HG03575 (cell line): ENCODE measurements at regions not wholly inside any gene's neighbourhood (a gene's known extent, or its start where the extent isn't known, plus 50 kb on each side); places are given as distances from the start of the nearest gene placed in this dataset.

Experiments used
- ATAC-seq: cut with Tn5 transposase; IDR thresholded peaks from one replicate; pipeline ENCODE4 v1.9.1; 2021; ENCODE audit not compliant: unreplicated experiment, insufficient number of reproducible peaks, low FRiP score; ENCODE audit errors: extremely low read depth

DNA sequence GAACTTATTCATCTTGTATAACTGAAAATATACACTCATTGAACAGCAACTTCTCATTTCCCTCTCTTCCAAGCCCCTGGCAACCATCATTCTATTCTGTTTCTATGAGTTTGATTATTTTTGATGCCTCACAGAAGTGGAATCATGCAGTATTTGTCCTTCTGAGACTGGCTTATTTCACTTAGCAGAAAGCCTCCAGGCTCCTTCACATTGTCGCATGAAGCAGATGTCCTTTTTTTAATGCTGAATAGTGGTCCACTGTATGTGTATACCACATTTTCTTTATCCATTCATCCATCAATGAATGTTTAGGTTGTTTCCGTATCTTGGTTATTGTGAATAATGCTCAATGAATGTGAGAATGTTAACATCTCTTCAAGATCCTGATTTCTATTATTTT, 238.2 kb upstream of the KLF14 start:
- no peak for ATAC-seq

DNA sequence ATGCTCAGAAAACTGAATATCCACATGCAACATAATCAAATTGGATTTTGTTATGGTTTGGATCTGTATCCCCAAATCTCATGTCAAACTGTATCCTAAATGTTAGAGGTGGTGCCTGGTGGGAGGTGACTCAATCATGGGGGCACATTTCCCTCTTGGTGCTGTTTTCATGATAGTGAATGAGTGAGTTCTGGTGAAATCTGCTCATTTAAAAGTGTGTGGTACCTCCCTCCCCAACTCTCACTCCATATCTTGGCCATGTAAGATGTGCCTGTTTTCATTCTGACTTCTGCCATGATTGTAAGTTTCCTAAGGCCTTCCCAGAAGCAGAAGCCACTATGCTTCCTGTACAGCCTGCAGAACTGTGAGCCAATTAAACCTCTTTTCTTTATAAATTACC, 239.6 kb upstream of the KLF14 start:
- no peak for ATAC-seq

DNA sequence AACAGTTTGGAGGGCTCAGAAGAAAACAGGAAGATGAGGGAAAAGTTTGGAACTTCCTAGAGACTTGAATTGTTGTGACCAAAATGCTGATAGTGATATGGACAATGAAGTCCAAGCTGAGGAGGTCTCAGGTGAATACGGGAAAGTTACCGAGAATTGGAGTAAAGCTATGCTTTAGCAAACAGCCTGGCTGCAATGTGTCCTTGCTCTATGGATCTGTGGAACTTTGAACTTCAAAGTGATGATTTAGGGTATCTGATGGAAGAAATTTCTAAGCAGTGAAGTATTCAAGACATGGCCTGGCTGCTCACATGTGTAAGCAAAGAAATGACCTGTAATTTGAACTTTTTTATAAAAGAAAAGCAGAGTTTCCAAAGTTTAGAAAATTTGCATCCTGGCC, 240.2 kb upstream of the KLF14 start:
- ATAC-seq = no peak

DNA sequence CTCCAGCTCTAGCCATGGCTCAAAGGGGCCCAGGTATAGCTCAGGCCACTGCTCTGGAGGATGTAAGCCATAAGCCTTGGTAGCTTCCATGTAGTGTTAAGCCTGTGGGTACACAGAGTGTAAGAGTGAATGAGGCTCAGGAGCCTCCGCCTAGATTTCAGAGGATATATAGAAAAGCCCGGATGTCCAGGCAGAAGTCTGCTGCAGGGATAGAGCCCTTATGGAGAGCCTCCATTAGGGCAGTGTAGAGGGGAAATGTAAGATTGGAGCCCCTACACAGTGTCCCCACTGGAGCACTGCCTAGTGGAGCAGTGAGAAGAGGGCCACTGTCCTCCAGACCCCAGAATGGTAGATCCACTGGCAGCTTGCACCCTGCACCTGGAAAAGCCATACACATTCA, 240.8 kb upstream of the KLF14 start:
- ATAC-seq = no peak

DNA sequence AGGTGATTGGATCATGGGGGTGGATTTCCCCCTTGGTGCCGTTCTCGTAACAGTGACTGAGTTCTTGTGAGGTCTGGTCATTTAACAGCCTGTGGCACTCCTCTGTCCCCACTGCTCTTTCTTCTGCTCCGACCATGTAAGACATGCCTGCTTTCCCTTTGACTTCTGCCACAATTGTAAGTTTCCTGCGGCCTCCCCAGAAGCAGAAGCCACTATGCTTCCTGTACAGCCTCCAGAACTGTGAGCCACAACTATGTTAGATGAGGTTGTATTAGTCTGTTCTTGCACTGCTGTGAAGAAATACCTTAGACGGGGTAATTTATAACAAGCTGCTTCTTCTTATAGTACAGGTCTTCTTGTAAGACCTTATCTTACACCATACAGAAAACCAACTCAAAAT, 241.7 kb upstream of the KLF14 start:
- ATAC-seq = no peak

DNA sequence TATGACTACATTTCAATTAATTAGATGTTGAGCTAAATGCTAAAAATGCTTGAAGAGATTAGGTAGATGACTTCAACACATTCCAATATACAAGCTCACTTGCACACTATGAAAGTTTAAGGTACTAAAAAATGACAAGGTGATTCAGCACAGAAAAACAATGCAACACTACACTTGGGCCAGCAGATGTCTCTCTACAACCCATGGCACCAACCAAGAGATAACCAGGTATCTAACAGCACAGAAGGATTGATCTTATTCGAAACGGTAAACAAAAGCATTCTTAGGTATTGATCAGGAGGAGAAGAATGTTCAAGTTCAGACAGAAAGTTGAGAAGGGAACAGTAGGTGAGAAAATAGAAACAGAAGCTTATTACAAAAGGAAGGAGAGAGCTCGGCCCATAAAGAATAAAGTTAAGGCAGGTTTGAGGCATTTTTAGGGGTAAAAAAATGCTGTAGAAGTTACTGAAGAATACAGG, 248.2 kb upstream of the KLF14 start:
- ATAC-seq = peak; percentile 64

DNA sequence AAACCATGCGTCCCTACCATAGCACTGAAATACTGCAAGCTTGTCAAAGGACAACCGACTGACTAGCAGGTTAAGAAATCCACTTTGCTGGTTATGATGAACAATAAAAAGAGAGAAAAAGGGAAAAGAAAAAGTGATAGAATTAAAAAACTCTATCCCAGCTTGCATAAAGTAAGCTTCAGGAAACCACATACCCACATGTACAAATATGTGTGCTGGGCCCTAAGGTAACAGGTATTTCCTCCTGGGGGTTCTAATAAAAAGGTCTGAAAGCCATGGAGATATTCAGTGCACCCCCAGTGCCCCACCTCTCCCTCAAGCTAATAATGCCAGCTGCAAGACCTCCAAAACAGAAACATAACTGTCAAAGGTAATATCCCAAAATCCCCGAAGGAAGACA, 248.6 kb upstream of the KLF14 start:
- ATAC-seq = no peak

DNA sequence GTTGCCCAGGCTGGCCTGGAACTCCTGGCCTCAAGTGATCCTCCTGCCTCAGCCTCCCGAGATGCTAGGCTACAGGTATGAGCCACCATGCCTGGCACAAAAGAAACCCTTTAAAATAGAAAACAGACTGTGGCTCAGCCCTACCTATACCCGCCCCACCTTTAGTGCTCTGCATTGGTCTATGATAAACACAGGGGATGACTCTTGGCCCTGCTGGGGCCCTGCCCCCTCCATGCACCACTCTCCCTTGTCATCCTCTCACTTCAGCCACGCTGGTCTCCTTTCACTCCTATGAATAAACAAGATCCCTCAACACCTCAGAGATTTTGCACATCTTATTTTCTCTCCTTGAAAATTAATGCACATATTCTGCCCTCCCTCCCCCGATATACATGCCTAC, 251.4 kb upstream of the KLF14 start:
- ATAC-seq = no peak

DNA sequence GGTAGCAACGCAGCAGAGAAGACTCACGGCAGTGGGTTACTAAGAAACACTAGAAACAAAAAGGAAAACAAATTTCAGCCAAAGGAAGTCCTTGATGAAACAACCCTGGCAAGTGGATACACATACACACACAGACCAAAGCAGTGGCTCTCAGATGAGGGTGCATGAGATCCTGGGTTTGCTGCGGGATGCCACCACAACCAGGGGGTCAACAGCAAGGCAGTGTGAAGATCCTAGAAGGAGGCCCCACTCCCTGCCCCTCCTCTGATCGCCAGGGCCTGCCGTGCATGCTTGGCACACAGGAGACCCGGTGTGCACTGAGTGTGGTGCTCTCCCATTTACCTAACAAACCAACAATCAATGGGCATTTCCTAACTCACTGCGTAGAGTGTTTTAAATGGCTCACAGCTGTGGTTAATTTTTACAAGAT, 252.3 kb upstream of the KLF14 start:
- ATAC-seq = no peak

DNA sequence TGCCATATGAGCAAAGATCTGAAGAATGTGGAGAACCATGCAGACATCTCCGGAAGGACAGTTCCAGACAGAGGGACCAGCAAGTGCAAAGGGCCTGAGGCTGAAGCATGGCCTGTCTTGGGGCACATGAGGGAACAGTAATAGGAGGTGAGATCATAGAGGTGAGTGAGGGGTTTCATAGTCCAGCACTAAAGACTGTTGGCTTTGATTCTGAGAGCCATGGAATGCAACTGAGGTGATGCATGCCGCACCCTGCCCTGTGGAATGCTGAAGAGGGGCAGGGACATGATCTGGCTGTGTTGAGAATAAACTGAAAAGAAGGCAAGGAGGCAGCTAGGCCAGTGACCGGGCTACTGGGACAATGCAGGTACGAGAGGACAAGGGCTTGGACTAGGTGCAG, 253.1 kb upstream of the KLF14 start:
- no peak for ATAC-seq

DNA sequence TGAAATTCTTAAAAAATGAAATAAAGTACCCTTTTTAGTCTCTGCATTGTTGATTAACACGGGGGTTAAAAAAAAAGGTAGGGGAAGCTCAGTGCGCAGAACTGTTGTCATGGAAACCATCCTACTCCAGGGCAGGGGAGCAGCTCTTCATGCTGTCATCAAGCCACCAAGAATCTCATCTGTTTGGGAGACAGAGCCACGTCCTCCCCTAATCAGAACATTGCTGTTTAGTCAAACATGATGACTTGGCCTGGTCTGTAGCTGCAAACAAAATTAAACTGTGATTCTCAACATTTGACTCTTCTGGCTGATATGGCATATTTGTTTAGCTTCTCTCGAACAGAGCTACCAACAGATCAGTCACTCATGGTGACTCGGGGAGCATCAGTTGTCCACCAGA, 254.4 kb upstream of the KLF14 start:
- ATAC-seq = no peak

DNA sequence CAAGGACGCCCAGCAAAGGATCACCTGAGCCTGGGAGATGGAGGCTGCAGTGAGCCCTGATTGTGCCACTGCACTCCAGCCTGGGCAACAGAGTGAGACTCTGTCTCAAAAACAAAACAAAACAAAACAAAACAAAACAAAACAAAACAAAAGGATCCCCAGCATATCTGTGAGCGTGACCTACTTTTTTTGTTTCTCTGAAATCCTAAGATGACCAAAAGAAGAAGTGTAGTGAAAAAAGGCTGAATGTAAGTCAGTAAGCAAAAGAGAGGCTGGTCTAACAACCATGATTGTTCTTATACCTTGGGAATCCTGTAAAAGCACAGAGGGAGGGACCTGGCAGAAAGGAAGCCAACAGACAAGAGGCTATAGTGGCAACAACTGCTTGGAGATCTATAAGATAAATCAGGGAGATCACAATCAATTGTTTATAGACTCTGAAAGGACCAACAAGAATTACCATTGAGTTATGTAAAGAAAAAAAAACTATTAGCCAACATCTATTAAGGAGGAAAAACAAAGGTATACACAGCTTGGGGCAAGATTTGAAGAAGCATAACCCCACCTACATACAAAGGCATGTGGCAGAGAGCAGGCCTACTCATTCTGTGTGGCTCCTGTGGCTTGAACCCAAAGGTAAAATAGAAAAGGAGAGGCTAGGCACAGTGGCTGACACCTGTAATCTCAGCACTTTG, 255.2 kb upstream of the KLF14 start:
- no peak for ATAC-seq

DNA sequence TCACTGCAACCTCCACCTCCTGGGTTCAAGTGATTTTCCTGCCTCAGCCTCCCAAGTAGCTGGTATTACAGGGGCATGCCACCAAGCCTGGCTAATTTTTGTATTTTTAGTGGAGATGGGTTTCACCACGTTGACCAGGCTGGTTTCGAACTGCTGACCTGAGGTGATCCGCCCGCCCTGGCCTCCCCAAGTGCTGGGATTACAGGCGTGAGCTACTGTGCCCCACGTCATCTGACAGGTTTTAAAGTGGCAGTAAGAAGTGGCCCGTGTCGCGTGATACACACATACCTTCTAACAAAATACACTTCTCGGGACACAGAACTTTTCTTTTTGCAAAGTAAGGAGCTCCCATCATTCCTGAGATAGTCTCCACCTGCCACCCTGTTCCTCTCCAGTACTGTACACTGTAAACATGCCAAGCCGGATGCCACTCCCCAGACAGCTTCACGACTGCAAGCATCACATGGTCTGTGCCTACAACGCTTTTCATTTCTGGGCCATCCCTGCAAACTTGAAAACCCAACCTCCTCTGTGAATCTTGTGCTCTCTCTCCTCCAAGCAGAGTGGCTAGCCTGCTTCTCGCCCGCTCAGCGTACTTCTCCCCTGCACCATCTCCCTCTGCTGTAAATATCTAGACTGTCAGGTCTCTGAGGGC, 256.3 kb upstream of the KLF14 start:
- no peak for ATAC-seq

DNA sequence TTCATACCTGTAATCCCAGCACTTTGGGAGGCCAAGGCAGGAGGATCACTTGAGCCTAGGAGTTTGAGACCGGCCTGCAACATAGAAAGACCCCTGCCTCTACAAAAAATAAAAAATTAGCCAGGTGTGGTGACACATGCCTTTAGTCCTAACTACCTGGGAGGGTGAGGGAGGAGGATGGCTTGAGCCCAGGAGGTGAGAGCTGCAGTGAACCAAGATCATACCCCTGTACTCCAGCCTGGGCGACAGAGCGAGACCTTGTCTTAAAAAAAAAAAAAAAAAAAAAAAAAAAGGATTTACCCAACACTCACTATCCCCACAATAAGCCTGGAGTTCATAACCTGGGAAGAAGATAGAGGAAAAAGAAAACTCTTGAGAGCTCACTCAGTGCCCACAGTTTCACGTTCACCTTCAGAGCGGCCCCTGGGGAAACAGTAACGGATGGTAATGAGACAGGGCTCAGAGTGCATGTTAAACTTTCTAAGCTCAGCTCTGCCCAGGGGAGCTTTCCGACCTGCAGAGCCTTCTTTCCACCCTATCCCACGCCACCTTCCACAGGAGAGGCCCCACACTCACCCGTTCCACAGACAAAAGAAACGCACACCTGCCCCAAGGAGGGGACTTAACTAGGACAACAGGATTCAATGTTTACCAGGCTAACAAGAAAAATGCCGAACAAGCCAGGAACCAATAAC, 259.8 kb upstream of the KLF14 start:
- no peak for ATAC-seq

DNA sequence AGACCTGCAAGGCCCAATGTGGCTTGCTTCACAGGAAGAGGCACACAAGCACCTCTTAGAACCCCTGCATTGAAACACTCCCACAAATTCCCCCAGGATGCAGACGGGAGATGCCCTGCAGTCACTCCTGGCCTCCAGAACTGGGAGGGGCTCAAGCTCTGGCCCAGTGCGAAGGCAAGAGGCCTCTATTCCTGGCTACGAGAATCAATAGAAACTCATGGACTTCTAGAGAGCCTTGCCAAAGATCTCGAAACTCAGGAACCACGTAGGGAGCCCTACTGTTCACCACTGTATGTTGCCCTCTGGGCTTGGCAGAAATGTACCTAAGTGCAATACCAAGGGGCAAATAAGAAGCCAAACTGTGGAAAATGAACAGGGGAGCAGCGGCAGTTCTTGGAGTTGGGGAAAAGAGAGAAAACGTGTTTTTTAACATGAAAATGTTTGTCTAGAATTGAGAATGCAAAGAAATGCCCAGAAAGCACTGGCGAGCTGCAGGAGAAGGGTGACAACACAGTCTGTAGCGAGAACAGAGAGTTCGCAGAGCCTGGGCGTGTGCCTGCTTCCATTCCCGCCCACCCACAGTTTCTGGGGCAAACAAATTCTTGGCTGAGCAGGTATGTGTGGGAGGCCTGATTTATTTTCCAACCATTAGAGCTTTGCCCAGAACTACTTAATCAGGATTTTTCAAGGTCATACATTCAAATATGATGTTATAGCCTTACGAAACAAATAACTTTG, 260.5 kb upstream of the KLF14 start:
- no peak for ATAC-seq

DNA sequence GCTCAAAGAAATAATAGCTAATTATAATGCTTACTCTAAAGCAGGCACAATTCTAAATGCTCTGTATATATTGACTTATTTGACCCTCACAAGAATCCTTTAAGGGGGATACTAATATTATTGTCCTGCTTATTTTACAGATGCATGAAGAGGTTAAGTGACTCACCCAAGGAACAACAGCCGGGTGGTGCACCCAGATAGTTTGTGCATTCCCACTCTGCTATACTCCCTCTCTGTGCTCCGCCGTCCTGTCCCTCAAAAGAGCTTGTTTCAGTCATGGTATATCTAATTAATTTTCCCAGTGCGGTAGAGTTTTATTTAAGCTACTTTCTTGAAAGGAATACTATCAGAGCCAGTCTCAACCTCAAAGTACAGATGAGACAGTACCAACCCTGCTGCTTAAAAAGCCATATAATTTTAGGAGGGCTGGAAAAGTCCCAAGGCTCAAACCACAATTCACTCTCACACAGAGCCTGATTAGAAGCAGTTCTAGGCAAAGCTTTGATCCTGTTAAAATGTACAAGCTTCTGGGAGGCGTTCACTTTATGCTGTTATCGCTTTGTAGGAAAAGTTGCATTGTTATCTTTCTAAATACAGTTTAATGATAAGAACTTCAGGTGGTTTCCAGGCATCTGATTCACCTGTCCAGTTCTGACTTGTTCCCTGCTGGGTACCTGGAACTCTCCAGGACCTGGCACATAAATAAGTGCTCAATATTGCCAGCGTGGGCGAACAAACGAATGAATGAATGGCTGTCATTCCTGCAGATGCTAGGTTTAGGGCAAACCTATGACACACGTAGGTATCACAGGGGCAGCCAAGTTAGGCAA, 261.5 kb upstream of the KLF14 start:
- ATAC-seq = no peak

DNA sequence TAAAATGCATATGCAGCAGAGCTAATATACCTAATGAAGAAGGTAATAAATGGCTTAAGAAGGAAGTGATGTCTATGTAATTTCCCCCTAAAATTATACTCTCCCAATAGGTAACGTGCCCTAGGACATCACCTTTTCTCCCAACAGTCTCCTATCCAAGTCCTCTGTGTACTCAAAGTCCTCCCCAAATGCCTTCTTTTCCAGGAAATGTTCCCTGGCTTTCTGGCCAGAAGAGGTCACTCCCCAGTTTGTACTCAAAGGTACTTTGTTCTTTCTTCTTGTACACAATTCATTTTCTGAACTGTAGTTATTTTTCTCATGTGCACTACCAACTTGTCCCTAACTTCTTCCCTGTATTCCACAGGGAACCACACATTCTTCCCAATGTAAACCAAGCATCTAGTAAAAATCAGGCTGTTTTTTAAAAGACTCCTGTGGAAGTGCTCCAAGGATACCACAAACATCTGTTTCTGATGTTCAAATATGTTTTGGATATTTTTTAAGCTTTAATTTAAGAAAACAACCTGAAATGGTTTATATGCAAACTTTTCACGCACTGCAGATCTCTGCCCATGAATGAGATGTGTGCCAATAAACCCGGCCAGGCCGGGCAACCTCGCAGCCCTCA, 262.3 kb upstream of the KLF14 start:
- ATAC-seq = no peak

DNA sequence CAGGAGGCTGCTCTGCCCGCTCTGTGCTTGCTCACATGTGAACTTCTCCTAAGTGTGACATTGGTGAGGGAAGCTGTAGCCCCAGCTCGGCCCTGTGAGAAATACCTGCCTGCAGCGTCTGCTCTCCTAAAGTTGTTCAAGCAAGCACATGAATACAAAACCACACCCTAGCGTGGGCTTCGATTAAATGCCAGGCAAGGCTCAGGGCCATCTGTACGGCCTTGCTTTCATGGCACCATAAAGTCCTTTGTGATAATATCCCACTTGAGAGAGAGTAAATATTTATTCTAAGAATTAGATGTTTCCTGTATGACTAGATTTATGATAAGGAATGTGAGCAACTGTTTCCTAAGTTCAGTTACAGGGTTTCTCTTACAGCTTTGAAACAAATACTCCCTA, 262.8 kb upstream of the KLF14 start:
- no peak for ATAC-seq
